OCI-LY3 (cell line): ENCODE measurements at regions not wholly inside any gene's neighbourhood (a gene's known extent, or its start where the extent isn't known, plus 50 kb on each side); places are given as distances from the start of the nearest gene placed in this dataset.

ENCODE experiments used
- H2AFZ ChIP-seq: fragments of 200-600, 300-600 bp; shearing (Covaris generic); 2 replicates; pipeline ENCODE4 v1.6.0; 2014; ENCODE audit warnings: antibody characterized with exemption, low read depth, low read length
- H3K27ac ChIP-seq: fragments of 200-600, 300-600 bp; sonication (generic); 2 replicates; pipeline ENCODE4 v1.5.1; 2014; ENCODE audit warnings: mild to moderate bottlenecking, low read length, moderate library complexity, mixed read lengths
- H3K27me3 ChIP-seq: fragments of 200-600, 300-600 bp; sonication (generic); 2 replicates; pipeline ENCODE4 v1.6.1; 2014; ENCODE audit warnings: low read depth, low read length, mixed read lengths
- H3K36me3 ChIP-seq: fragments of 200-600, 300-600 bp; sonication (generic); replicated peaks from 2 replicates; pipeline ENCODE3; 2014; ENCODE audit warnings: low read depth, low read length, mixed read lengths
- H3K4me1 ChIP-seq: fragments of 300-600, 200-600 bp; sonication (generic); 2 replicates; pipeline ENCODE4 v1.6.1; 2014; ENCODE audit warnings: low read length, mixed read lengths
- H3K4me2 ChIP-seq: fragments of 200-600, 300-600 bp; sonication (generic); 2 replicates; pipeline ENCODE4 v1.6.1; 2014; ENCODE audit warnings: low read length, mixed read lengths
- H3K4me3 ChIP-seq: fragments of 300-600, 200-600 bp; sonication (generic); 2 replicates; pipeline ENCODE4 v1.5.1; 2014; ENCODE audit warnings: antibody characterized with exemption, mild to moderate bottlenecking, low read length, moderate library complexity
- H3K79me2 ChIP-seq: fragments of 300-600, 200-600 bp; shearing (Covaris generic); 2 replicates; pipeline ENCODE4 v1.6.1; 2014; ENCODE audit warnings: mild to moderate bottlenecking, low read length, mixed read lengths
- H3K9ac ChIP-seq: fragments of 300-600, 200-600 bp; shearing (Covaris generic); 2 replicates; pipeline ENCODE4 v1.6.0; 2014; ENCODE audit warnings: mild to moderate bottlenecking, low read length, moderate library complexity
- H3K9me3 ChIP-seq: fragments of 200-600, 300-600 bp; shearing (Covaris generic); 2 replicates; pipeline ENCODE4 v1.6.1; 2014; ENCODE audit warnings: low read length, mixed read lengths; ENCODE audit not compliant: insufficient read depth
- H4K20me1 ChIP-seq: fragments of 200-600, 300-600 bp; sonication (generic); 2 replicates; pipeline ENCODE4 v1.6.1; 2016; ENCODE audit warnings: low read length, mixed read lengths; ENCODE audit not compliant: insufficient read depth
- EZH2phosphoT487 ChIP-seq: fragments of 200-600 bp; shearing (Covaris generic); IDR thresholded peaks from 2 replicates; pipeline ENCODE4 v1.6.1; 2018; ENCODE audit warnings: antibody characterized with exemption, mixed run types, low read depth
- TF ChIP-seq, protein P1 (sequence below): fragments of 200-600, 300-600 bp; sonication (generic); IDR thresholded peaks from 2 replicates; pipeline ENCODE4 v1.5.1; 2014; ENCODE audit warnings: antibody characterized with exemption, low read length, low read depth

- H3K4me3 ChIP-seq = no peak overlapping the region
- H3K27ac ChIP-seq = no peak overlapping the region
- H3K36me3 ChIP-seq = no peaks in the 10 kb centered on the region
- no peaks in the 10 kb centered on the region for H3K9me3 ChIP-seq
- H3K27me3 ChIP-seq = no peaks in the 10 kb centered on the region
- H3K4me2 ChIP-seq = no peak overlapping the region
- H3K9ac ChIP-seq = no peak overlapping the region
- no peaks in the 10 kb centered on the region for H3K4me1 ChIP-seq
- no peak overlapping the region for H2AFZ ChIP-seq
- H3K79me2 ChIP-seq = no peaks in the 10 kb centered on the region
- TF ChIP-seq, protein P1, sequence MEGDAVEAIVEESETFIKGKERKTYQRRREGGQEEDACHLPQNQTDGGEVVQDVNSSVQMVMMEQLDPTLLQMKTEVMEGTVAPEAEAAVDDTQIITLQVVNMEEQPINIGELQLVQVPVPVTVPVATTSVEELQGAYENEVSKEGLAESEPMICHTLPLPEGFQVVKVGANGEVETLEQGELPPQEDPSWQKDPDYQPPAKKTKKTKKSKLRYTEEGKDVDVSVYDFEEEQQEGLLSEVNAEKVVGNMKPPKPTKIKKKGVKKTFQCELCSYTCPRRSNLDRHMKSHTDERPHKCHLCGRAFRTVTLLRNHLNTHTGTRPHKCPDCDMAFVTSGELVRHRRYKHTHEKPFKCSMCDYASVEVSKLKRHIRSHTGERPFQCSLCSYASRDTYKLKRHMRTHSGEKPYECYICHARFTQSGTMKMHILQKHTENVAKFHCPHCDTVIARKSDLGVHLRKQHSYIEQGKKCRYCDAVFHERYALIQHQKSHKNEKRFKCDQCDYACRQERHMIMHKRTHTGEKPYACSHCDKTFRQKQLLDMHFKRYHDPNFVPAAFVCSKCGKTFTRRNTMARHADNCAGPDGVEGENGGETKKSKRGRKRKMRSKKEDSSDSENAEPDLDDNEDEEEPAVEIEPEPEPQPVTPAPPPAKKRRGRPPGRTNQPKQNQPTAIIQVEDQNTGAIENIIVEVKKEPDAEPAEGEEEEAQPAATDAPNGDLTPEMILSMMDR = no peak
- TF ChIP-seq EZH2phosphoT487 = no peak
- H4K20me1 ChIP-seq = no peaks in the 10 kb centered on the region
Measured at GRCh38 chr10:3548076-3548475, 236.9 kb downstream of the KLF6 start.

- H3K4me3 ChIP-seq = no peak overlapping the region
- no peaks in the 10 kb centered on the region for H3K27me3 ChIP-seq
- no peaks in the 10 kb centered on the region for H3K79me2 ChIP-seq
- no peaks in the 10 kb centered on the region for H4K20me1 ChIP-seq
- TF ChIP-seq, protein P1 = no peak
- no peak for TF ChIP-seq EZH2phosphoT487
- H3K9me3 ChIP-seq = no peaks in the 10 kb centered on the region
- no peak overlapping the region for H3K4me2 ChIP-seq
- no peak overlapping the region for H2AFZ ChIP-seq
- H3K36me3 ChIP-seq = no peaks in the 10 kb centered on the region
- H3K4me1 ChIP-seq = no peaks in the 10 kb centered on the region
- H3K9ac ChIP-seq = no peak overlapping the region
- H3K27ac ChIP-seq = no peak overlapping the region
Measured at GRCh38 chr10:3544561-3544960, 240.4 kb downstream of the KLF6 start.

- H3K79me2 ChIP-seq = no peaks in the 10 kb centered on the region
- H3K4me1 ChIP-seq = no peaks in the 10 kb centered on the region
- no peak overlapping the region for H3K27ac ChIP-seq
- no peak overlapping the region for H3K4me3 ChIP-seq
- no peak overlapping the region for H3K4me2 ChIP-seq
- H3K9me3 ChIP-seq = no peaks in the 10 kb centered on the region
- H4K20me1 ChIP-seq = no peaks in the 10 kb centered on the region
- no peak for TF ChIP-seq EZH2phosphoT487
- TF ChIP-seq, protein P1 = no peak
- no peak overlapping the region for H3K9ac ChIP-seq
- H3K36me3 ChIP-seq = no peaks in the 10 kb centered on the region
- H3K27me3 ChIP-seq = no peaks in the 10 kb centered on the region
- no peak overlapping the region for H2AFZ ChIP-seq
Measured at GRCh38 chr10:3542185-3542611, 242.8 kb downstream of the KLF6 start.

DNA sequence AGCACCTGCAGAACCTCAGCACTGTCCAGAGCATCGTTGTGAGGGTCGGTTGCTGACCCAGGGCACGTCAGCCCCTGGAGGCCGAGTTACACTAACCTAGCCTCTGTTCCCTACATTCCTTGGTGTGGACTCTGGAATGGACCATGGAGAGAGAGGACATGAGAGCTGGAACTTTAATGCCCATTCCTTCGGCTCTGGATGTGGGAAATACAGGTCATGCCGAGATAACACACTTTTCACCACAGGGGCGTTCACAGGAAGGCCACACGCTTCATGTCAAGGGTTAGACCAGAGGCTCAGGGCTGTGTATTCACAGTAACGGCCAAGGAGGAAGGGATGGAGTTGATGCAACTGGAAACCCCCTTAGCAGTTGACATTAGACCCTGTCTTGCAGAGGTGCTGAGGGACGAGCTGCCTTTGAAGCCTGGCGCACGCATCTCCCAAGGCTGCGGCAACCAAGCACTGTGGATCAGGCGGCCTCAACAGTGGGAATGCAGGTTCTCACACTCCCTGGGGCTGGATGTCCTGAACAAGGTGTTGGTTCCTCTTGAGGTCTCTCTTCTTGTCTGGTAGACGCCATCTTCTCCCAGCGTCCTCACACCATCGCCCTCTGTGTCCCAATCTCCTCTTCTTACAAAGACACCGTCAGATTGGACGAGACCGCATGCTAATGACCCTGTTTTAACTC is 245.2 kb downstream of the KLF6 start:
- Histone ChIP-seq H3K36me3 (no peaks in the 10 kb centered on the region), H3K27me3 (no peaks in the 10 kb centered on the region), H3K9ac (no peak overlapping the region), H3K79me2 (no peaks in the 10 kb centered on the region), H3K9me3 (no peaks in the 10 kb centered on the region), H3K27ac (no peak overlapping the region), H3K4me2 (no peak overlapping the region), H2AFZ (no peak overlapping the region), H3K4me1 (no peaks in the 10 kb centered on the region), H3K4me3 (no peak overlapping the region), H4K20me1 (no peaks in the 10 kb centered on the region)
- no peak for TF ChIP-seq EZH2phosphoT487
- TF ChIP-seq, protein P1 = no peak
